ENCODE measurements at regions not wholly inside any gene's neighbourhood (a gene's known extent, or its start where the extent isn't known, plus 50 kb on each side); places are given as distances from the start of the nearest gene placed in this dataset.

- no peak for TF ChIP-seq EGR1 (IDR thresholded peaks at IDR 0.05; ENCODE audit: borderline replicate concordance, low read depth, low read length)
- TF ChIP-seq ATF3 (IDR thresholded peaks at IDR 0.05; ENCODE audit: insufficient read depth, low read depth, low read length), result no peak
- no peak for TF ChIP-seq MAX (IDR thresholded peaks at IDR 0.05)
- no peak for TF ChIP-seq ZNF274 (IDR thresholded peaks at IDR 0.05; ENCODE audit: borderline replicate concordance, extremely low read depth, low read length)
- no peak for TF ChIP-seq CTCF (IDR thresholded peaks at IDR 0.05; ENCODE audit: control extremely low read depth in 1 of 3, insufficient read depth in 1 of 3, low read depth in 1 of 3, low read length in 3 of 3)
- TF ChIP-seq POLR2A (IDR thresholded peaks at IDR 0.05; ENCODE audit: control extremely low read depth in 1 of 2, low read depth in 2 of 2, low read length in 2 of 2), result no peak
- no peak for TF ChIP-seq ATF2 (IDR thresholded peaks at IDR 0.05; ENCODE audit: low read length)
- TF ChIP-seq HDAC6 (IDR thresholded peaks at IDR 0.05; ENCODE audit: low read depth, low read length), result no peak
- no peak for TF ChIP-seq E2F6 (IDR thresholded peaks at IDR 0.05)
- no peak for TF ChIP-seq CHD2 (IDR thresholded peaks at IDR 0.05; ENCODE audit: low read length)
- no peak for TF ChIP-seq TEAD4 (IDR thresholded peaks at IDR 0.05; ENCODE audit: low read depth, low read length)
- no peak for TF ChIP-seq POLR2AphosphoS5 (IDR thresholded peaks at IDR 0.05; ENCODE audit: low read depth, low read length)
These were observed 1620.3 kb downstream of the MRPL39 start for GRCh38 chr21:23986987-23987386.
